H9 (cell line): ENCODE measurements at regions not wholly inside any gene's neighbourhood (a gene's known extent, or its start where the extent isn't known, plus 50 kb on each side); places are given as distances from the start of the nearest gene placed in this dataset.

ENCODE experiments used
- DNase-seq: peaks from one replicate; pipeline ENCODE4 v3.0.0-alpha.2; 2017
- H2AFZ ChIP-seq: one replicate; pipeline ENCODE4 v1.6.1; 2013; ENCODE audit warnings: mild to moderate bottlenecking, low read length, control low read depth, moderate library complexity
- H2AK5ac ChIP-seq: 2 replicates; pipeline ENCODE4 v1.6.1; 2013; ENCODE audit warnings: low read length, control low read depth, mixed read lengths; ENCODE audit not compliant: insufficient read length
- H2BK120ac ChIP-seq: one replicate; pipeline ENCODE4 v1.6.1; 2013; ENCODE audit warnings: low read depth, mild to moderate bottlenecking, low read length, control low read depth, inconsistent platforms; ENCODE audit not compliant: poor library complexity, severe bottlenecking
- H2BK12ac ChIP-seq: 2 replicates; pipeline ENCODE4 v1.6.1; 2013; ENCODE audit warnings: low read length, control low read depth, mixed read lengths, low read depth; ENCODE audit not compliant: insufficient read length
- H2BK15ac ChIP-seq: 2 replicates; pipeline ENCODE4 v1.6.1; 2013; ENCODE audit warnings: low read depth, low read length, control low read depth
- H2BK20ac ChIP-seq: one replicate; pipeline ENCODE4 v1.6.1; 2013; ENCODE audit warnings: low read depth, mild to moderate bottlenecking, low read length, control low read depth, inconsistent platforms; ENCODE audit not compliant: poor library complexity, severe bottlenecking
- H2BK5ac ChIP-seq: 2 replicates; pipeline ENCODE4 v1.6.1; 2013; ENCODE audit warnings: low read length, control low read depth, mixed read lengths; ENCODE audit not compliant: insufficient read length
- H3K14ac ChIP-seq: 2 replicates; pipeline ENCODE4 v1.6.1; 2013; ENCODE audit warnings: low read length, control low read depth; ENCODE audit not compliant: insufficient read depth
- H3K18ac ChIP-seq: 2 replicates; pipeline ENCODE4 v1.6.1; 2013; ENCODE audit warnings: low read depth, mild to moderate bottlenecking, mixed read lengths, low read length, control low read depth; ENCODE audit not compliant: insufficient read length
- H3K23ac ChIP-seq: 2 replicates; pipeline ENCODE4 v1.6.1; 2013; ENCODE audit warnings: low read length, control low read depth, mixed read lengths, low read depth; ENCODE audit not compliant: insufficient read length
- H3K23me2 ChIP-seq: 2 replicates; pipeline ENCODE4 v1.6.1; 2013; ENCODE audit warnings: low read depth, mild to moderate bottlenecking, mixed read lengths, low read length, control low read depth; ENCODE audit not compliant: insufficient read length, poor library complexity, severe bottlenecking
- H3K27ac ChIP-seq: 2 replicates; pipeline ENCODE4 v1.5.1; 2013; ENCODE audit warnings: low read length, control low read depth, mixed read lengths, low read depth; ENCODE audit not compliant: insufficient read length
- H3K27me3 ChIP-seq: 2 replicates; pipeline ENCODE4 v1.6.1; 2013; ENCODE audit warnings: low read length, control low read depth, inconsistent platforms; ENCODE audit not compliant: insufficient read depth
- H3K4ac ChIP-seq: 2 replicates; pipeline ENCODE4 v1.6.1; 2013; ENCODE audit warnings: low read depth, mild to moderate bottlenecking, control low read depth, inconsistent platforms, low read length, moderate library complexity
- H3K4me1 ChIP-seq: 2 replicates; pipeline ENCODE4 v1.6.1; 2013; ENCODE audit warnings: low read length, control low read depth, inconsistent platforms; ENCODE audit not compliant: insufficient read depth
- H3K4me2 ChIP-seq: 2 replicates; pipeline ENCODE4 v1.6.1; 2013; ENCODE audit warnings: low read length, control low read depth, mixed read lengths; ENCODE audit not compliant: insufficient read length, insufficient read depth
- H3K56ac ChIP-seq: 2 replicates; pipeline ENCODE4 v1.6.1; 2013; ENCODE audit warnings: low read depth, mild to moderate bottlenecking, mixed read lengths, low read length, control low read depth; ENCODE audit not compliant: insufficient read length
- H3K79me1 ChIP-seq: 2 replicates; pipeline ENCODE4 v1.6.1; 2013; ENCODE audit warnings: low read depth, mild to moderate bottlenecking, moderate library complexity, low read length, control low read depth, inconsistent platforms; ENCODE audit not compliant: insufficient read depth, poor library complexity, severe bottlenecking
- H3K79me2 ChIP-seq: 2 replicates; pipeline ENCODE4 v1.6.1; 2013; ENCODE audit warnings: low read length, control low read depth, inconsistent platforms; ENCODE audit not compliant: insufficient read depth
- H3K9ac ChIP-seq: 2 replicates; pipeline ENCODE4 v1.6.1; 2013; ENCODE audit warnings: low read length, control low read depth, mixed read lengths; ENCODE audit not compliant: insufficient read length; ENCODE audit errors: extremely low read depth
- H3K9me3 ChIP-seq: one replicate; pipeline ENCODE4 v1.6.1; 2013; ENCODE audit warnings: low read depth, low read length, inconsistent platforms; ENCODE audit not compliant: control insufficient read depth
- H3T11ph ChIP-seq: one replicate; pipeline ENCODE4 v1.6.1; 2013; ENCODE audit warnings: mild to moderate bottlenecking, low read length, control low read depth, inconsistent platforms
- H4K20me1 ChIP-seq: one replicate; pipeline ENCODE4 v1.6.1; 2013; ENCODE audit not compliant: control insufficient read depth, insufficient read length, insufficient read depth
- H4K5ac ChIP-seq: 2 replicates; pipeline ENCODE4 v1.6.1; 2013; ENCODE audit warnings: low read depth, mild to moderate bottlenecking, mixed read lengths, low read length, control low read depth; ENCODE audit not compliant: insufficient read length
- H4K8ac ChIP-seq: replicated peaks from 2 replicates; pipeline ENCODE4 v1.6.1; 2013; ENCODE audit warnings: low read length, control low read depth, mixed read lengths, low read depth; ENCODE audit not compliant: insufficient read length
- H4K91ac ChIP-seq: 2 replicates; pipeline ENCODE4 v1.6.1; 2013; ENCODE audit warnings: low read depth, mild to moderate bottlenecking, moderate library complexity, mixed read lengths, low read length, control low read depth; ENCODE audit not compliant: insufficient read length
- H3K27ac Mint-ChIP-seq, 3 experiments: 2 replicates in 2 of 3; 3 replicates in 1 of 3; pipeline ENCODE4 v1.8.0; 2020 to 2021; ENCODE audit warnings: mixed read lengths in 3 of 3, mild to moderate bottlenecking in 1 of 3, moderate library complexity in 1 of 3
- H3K27me3 Mint-ChIP-seq: 2 replicates; pipeline ENCODE4 v1.8.0; 2021; ENCODE audit warnings: low read depth, mild to moderate bottlenecking, moderate library complexity, mixed read lengths
- H3K36me3 Mint-ChIP-seq, 3 experiments: 2 replicates in 2 of 3; 3 replicates in 1 of 3; pipeline ENCODE4 v1.8.0; 2020 to 2021; ENCODE audit warnings: low read depth in 3 of 3, mixed read lengths in 3 of 3; ENCODE audit not compliant: insufficient read depth in 1 of 3
- H3K4me1 Mint-ChIP-seq, 2 experiments: 2 replicates each; pipeline ENCODE4 v1.8.0; 2020; ENCODE audit warnings: mixed read lengths in 2 of 2
- H3K4me3 Mint-ChIP-seq, 2 experiments: 2 replicates in 1 of 2; 3 replicates in 1 of 2; pipeline ENCODE4 v1.8.0; 2020 to 2021; ENCODE audit warnings: mild to moderate bottlenecking in 2 of 2, mixed read lengths in 2 of 2, moderate library complexity in 1 of 2
- H3K9me3 Mint-ChIP-seq, 2 experiments: 2 replicates in 1 of 2; 3 replicates in 1 of 2; pipeline ENCODE4 v1.8.0; 2020; ENCODE audit warnings: mild to moderate bottlenecking in 2 of 2, mixed read lengths in 2 of 2, moderate library complexity in 1 of 2
- WGBS: extraction: QIAGEN DNeasy Blood & Tissue Kit; methylation state at CpG from one replicate; pipeline ENCODE4 v1.1.7; 2013; ENCODE audit warnings: missing lambda C conversion rate, low lambda C conversion rate, mixed read lengths; ENCODE audit not compliant: insufficient read length; ENCODE audit errors: extremely low coverage; 5-methylcytosine and 5-hydroxymethylcytosine counted together
- TF ChIP-seq, protein P1 (sequence below): fragments of 200-600 bp; sonication (generic); conservative IDR thresholded peaks from 3 replicates; pipeline ENCODE4 v1.8.0; 2021; ENCODE audit warnings: antibody characterized with exemption, mild to moderate bottlenecking

DNA sequence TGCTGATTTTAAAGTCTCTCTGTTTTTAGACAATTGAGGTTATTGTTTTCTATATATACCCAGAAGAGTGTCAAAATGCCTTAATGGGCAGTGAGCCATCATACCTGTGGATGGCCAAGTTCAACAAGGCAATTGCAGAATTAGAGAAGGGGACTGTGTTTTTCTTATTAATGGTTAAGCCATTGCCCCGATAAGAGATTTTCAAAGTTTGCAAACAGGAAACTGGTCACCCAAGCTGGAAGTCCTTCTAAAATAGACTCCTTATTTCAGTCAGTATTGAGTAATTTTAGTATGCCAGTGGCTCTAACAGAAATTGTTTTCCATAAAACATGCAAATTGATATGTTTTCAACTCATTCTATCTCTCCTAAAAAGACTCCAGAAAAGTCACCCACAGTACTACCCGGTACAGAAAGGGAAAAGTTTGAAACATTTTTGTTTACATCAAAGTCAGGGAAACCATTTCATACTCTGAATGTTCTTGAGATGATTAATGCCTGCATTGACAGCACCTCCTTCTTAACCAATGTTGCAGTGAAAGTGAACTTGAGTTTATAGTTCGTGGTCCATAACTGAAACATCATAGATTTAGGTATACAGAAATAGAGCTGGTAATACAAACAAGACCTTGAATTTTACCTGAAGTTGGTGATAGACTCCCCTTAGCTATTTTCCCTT is 191.1 kb downstream of the TMX1 start:
- no CpG with 5 or more reads among the region's 3 CpGs for WGBS
- Histone ChIP-seq H2BK5ac (no peak overlapping the region), H2BK120ac (no peak overlapping the region), H3K27me3 (no peaks in the 10 kb centered on the region), H3K9me3 (no peaks in the 10 kb centered on the region), H3K23ac (no peak overlapping the region), H3K23me2 (no peaks in the 10 kb centered on the region), H3K4me2 (no peak overlapping the region), H3K4ac (no peak overlapping the region), H2BK15ac (no peak overlapping the region), H3T11ph (no peak overlapping the region), H2AFZ (no peak overlapping the region), H2AK5ac (no peak overlapping the region), H3K56ac (no peak overlapping the region), H4K20me1 (no peaks in the 10 kb centered on the region), H3K79me2 (no peaks in the 10 kb centered on the region), H3K18ac (no peak overlapping the region), H4K91ac (no peak overlapping the region), H3K4me1 (no peaks in the 10 kb centered on the region; the same call in 1 of the 2 replicates), H4K5ac (no peak overlapping the region), H2BK12ac (no peak overlapping the region), H4K8ac (no peak overlapping the region), H3K79me1 (no peaks in the 10 kb centered on the region), H2BK20ac (no peak overlapping the region), H3K9ac (no peak overlapping the region), H3K14ac (no peak overlapping the region), H3K27ac (no peak overlapping the region)
- H3K4me1 Mint-ChIP-seq, result peaks cover 27 to 28% of the 10 kb centered on the region in 2 experiments
- TF ChIP-seq, protein P1, sequence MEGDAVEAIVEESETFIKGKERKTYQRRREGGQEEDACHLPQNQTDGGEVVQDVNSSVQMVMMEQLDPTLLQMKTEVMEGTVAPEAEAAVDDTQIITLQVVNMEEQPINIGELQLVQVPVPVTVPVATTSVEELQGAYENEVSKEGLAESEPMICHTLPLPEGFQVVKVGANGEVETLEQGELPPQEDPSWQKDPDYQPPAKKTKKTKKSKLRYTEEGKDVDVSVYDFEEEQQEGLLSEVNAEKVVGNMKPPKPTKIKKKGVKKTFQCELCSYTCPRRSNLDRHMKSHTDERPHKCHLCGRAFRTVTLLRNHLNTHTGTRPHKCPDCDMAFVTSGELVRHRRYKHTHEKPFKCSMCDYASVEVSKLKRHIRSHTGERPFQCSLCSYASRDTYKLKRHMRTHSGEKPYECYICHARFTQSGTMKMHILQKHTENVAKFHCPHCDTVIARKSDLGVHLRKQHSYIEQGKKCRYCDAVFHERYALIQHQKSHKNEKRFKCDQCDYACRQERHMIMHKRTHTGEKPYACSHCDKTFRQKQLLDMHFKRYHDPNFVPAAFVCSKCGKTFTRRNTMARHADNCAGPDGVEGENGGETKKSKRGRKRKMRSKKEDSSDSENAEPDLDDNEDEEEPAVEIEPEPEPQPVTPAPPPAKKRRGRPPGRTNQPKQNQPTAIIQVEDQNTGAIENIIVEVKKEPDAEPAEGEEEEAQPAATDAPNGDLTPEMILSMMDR, result no peak
- H3K9me3 Mint-ChIP-seq, result no peaks in the 10 kb centered on the region
- no peaks in the 10 kb centered on the region for H3K27me3 Mint-ChIP-seq
- H3K4me3 Mint-ChIP-seq, result no peak overlapping the region
- no peak overlapping the region for H3K27ac Mint-ChIP-seq
- no peak for DNase-seq
- H3K36me3 Mint-ChIP-seq, result no peaks in the 10 kb centered on the region
